ENCODE measurements at regions not wholly inside any gene's neighbourhood (a gene's known extent, or its start where the extent isn't known, plus 50 kb on each side); places are given as distances from the start of the nearest gene placed in this dataset.

- ChIA-PET POLR2A (ENCODE audit: unreplicated experiment) (no interaction called here), CTCF (no interaction called here)
- no peak overlapping the region for H3K27ac ChIP-seq (ENCODE audit: low read length)
- no peak overlapping the region for H3K4me2 ChIP-seq (ENCODE audit: low read length)
- no peaks in the 10 kb centered on the region for H3K9me3 ChIP-seq (ENCODE audit: low read length)
- H3K79me2 ChIP-seq (ENCODE audit: low read length), result no peaks in the 10 kb centered on the region
- H3K27me3 ChIP-seq (ENCODE audit: low read length), result no peaks in the 10 kb centered on the region
- intact Hi-C loops (cut with micrococcal nuclease), result no loop called here
- no peaks in the 10 kb centered on the region for H3K9me2 ChIP-seq (replicated peaks; ENCODE audit: low read length)
- no peak overlapping the region for H3K4me3 ChIP-seq (ENCODE audit: low read length)
- no peaks in the 10 kb centered on the region for H3K4me1 ChIP-seq (ENCODE audit: insufficient read depth, low read length)
- DNase-seq, result no peak
- H3K36me3 ChIP-seq (ENCODE audit: low read depth, low read length), result no peaks in the 10 kb centered on the region
- H2AFZ ChIP-seq (ENCODE audit: low read length), result no peak overlapping the region
- ATAC-seq, result no peak
- TF ChIP-seq, protein P1, sequence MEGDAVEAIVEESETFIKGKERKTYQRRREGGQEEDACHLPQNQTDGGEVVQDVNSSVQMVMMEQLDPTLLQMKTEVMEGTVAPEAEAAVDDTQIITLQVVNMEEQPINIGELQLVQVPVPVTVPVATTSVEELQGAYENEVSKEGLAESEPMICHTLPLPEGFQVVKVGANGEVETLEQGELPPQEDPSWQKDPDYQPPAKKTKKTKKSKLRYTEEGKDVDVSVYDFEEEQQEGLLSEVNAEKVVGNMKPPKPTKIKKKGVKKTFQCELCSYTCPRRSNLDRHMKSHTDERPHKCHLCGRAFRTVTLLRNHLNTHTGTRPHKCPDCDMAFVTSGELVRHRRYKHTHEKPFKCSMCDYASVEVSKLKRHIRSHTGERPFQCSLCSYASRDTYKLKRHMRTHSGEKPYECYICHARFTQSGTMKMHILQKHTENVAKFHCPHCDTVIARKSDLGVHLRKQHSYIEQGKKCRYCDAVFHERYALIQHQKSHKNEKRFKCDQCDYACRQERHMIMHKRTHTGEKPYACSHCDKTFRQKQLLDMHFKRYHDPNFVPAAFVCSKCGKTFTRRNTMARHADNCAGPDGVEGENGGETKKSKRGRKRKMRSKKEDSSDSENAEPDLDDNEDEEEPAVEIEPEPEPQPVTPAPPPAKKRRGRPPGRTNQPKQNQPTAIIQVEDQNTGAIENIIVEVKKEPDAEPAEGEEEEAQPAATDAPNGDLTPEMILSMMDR (conservative IDR thresholded peaks at IDR 0.05; ENCODE audit: low read depth, low read length), result no peak
- no peak for TF ChIP-seq EZH2phosphoT487 (IDR thresholded peaks at IDR 0.05; ENCODE audit: borderline replicate concordance, low read length)
- BruUV-seq (replicated peaks), result no TSS peak
- no peaks in the 10 kb centered on the region for H4K20me1 ChIP-seq (ENCODE audit: low read length)
- H3K9ac ChIP-seq (ENCODE audit: low read length), result no peak overlapping the region
- H3F3A ChIP-seq (ENCODE audit: low read length, unreplicated experiment), result no peaks in the 10 kb centered on the region
These were observed 54.9 kb downstream of the PALM2AKAP2 start for GRCh38 chr9:109834855-109835254.

DNA sequence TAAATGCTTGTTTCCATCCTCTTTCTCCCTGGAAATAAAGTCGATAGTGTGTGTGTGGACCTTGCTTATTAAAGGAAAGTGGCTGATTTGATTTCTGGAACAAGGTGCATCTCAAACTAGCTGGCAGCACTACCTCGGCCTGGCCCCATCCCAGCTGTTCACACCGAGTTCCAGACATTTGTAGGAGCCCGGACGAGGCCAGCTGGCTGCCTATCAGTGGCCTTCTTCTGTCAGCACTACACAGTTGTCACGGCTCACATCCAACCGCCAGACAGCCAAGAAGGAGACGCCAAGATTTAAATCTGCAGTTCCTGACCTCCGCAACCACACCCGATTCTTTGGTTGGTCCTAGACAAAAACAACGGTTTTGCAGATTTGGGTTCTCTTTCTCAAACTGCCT, 63.6 kb downstream of the PALM2AKAP2 start:
- no peaks in the 10 kb centered on the region for H3K9me3 ChIP-seq (ENCODE audit: low read length)
- H3K79me2 ChIP-seq (ENCODE audit: low read length), result no peaks in the 10 kb centered on the region
- POLR2A ChIA-PET (ENCODE audit: unreplicated experiment), result no interaction called here
- H3F3A ChIP-seq (ENCODE audit: low read length, unreplicated experiment), result no peaks in the 10 kb centered on the region
- CTCF ChIA-PET, result no interaction called here
- H3K27me3 ChIP-seq (ENCODE audit: low read length), result no peaks in the 10 kb centered on the region
- TF ChIP-seq EZH2phosphoT487 (IDR thresholded peaks at IDR 0.05; ENCODE audit: borderline replicate concordance, low read length), result no peak
- TF ChIP-seq EZH2 (IDR thresholded peaks at IDR 0.05; ENCODE audit: low read length, unreplicated experiment), result no peak
- TF ChIP-seq, protein P1 (conservative IDR thresholded peaks at IDR 0.05; ENCODE audit: low read depth, low read length), result no peak
- BruUV-seq (replicated peaks), result no TSS peak
- no peaks in the 10 kb centered on the region for H3K4me1 ChIP-seq (ENCODE audit: insufficient read depth, low read length)
- H3K4me3 ChIP-seq (ENCODE audit: low read length), result no peak overlapping the region
- intact Hi-C loops (cut with micrococcal nuclease), result no loop called here
- H3K36me3 ChIP-seq (ENCODE audit: low read depth, low read length), result no peaks in the 10 kb centered on the region
- no peaks in the 10 kb centered on the region for H3K9me2 ChIP-seq (replicated peaks; ENCODE audit: low read length)
- no peak overlapping the region for H3K4me2 ChIP-seq (ENCODE audit: low read length)
- no peak for DNase-seq
- H4K20me1 ChIP-seq (ENCODE audit: low read length), result no peaks in the 10 kb centered on the region
- no peak overlapping the region for H3K9ac ChIP-seq (ENCODE audit: low read length)
- H3K27ac ChIP-seq (ENCODE audit: low read length), result no peak overlapping the region
- no peak for ATAC-seq
- H2AFZ ChIP-seq (ENCODE audit: low read length), result no peak overlapping the region

DNA sequence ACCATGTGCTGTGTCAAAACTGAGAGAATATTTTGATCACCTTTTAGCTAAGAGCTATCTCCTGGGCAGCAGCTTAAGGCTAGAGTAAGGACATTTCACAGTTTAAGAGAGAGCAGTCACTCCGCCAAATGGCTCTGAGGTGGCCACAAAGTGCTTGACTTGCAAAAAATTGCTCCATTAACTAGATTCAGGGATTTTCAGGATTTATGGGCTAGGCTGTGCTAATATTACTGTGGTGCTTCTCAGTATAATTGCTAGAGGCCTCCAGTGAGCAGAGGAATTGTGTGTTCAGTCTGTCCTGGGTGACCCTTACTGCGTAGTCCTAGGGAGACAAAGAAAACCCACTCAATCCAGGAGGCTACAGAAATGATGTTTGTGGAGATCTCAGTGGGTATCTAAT, 65.2 kb downstream of the PALM2AKAP2 start:
- H3F3A ChIP-seq (ENCODE audit: low read length, unreplicated experiment), result no peaks in the 10 kb centered on the region
- ChIA-PET CTCF (no interaction called here), POLR2A (ENCODE audit: unreplicated experiment) (no interaction called here)
- BruUV-seq (replicated peaks), result no TSS peak
- H2AFZ ChIP-seq (ENCODE audit: low read length), result no peak overlapping the region
- no peak for ATAC-seq
- H4K20me1 ChIP-seq (ENCODE audit: low read length), result no peaks in the 10 kb centered on the region
- no peak overlapping the region for H3K4me2 ChIP-seq (ENCODE audit: low read length)
- no peak overlapping the region for H3K27ac ChIP-seq (ENCODE audit: low read length)
- H3K4me3 ChIP-seq (ENCODE audit: low read length), result no peak overlapping the region
- no peaks in the 10 kb centered on the region for H3K9me3 ChIP-seq (ENCODE audit: low read length)
- H3K36me3 ChIP-seq (ENCODE audit: low read depth, low read length), result no peaks in the 10 kb centered on the region
- H3K79me2 ChIP-seq (ENCODE audit: low read length), result no peaks in the 10 kb centered on the region
- H3K27me3 ChIP-seq (ENCODE audit: low read length), result no peaks in the 10 kb centered on the region
- TF ChIP-seq EZH2 (IDR thresholded peaks at IDR 0.05; ENCODE audit: low read length, unreplicated experiment) (no peak), EZH2phosphoT487 (IDR thresholded peaks at IDR 0.05; ENCODE audit: borderline replicate concordance, low read length) (no peak)
- TF ChIP-seq, protein P1 (conservative IDR thresholded peaks at IDR 0.05; ENCODE audit: low read depth, low read length), result no peak
- DNase-seq, result no peak
- intact Hi-C loops (cut with micrococcal nuclease), result no loop called here
- no peaks in the 10 kb centered on the region for H3K9me2 ChIP-seq (replicated peaks; ENCODE audit: low read length)
- H3K9ac ChIP-seq (ENCODE audit: low read length), result no peak overlapping the region
- no peaks in the 10 kb centered on the region for H3K4me1 ChIP-seq (ENCODE audit: insufficient read depth, low read length)

All from PC-3 (cell line).